ENCODE measurements at regions not wholly inside any gene's neighbourhood (a gene's known extent, or its start where the extent isn't known, plus 50 kb on each side); places are given as distances from the start of the nearest gene placed in this dataset.
A peak's percentile ranks its signal among the peaks of the same experiment; 100 is the strongest.
"Not testable (repeated sequence)": the region's sequence is repeated elsewhere in the genome, so short reads cannot be mapped to it uniquely, and the experiment has no call there.

- H3K9me3 Mint-ChIP-seq = peaks cover 0 to 25% (median 11%) of the 10 kb centered on the region in 9 donors
- peak overlapping the region in 9 of 10 donors; percentile 43 to 80 (median 64) for H3K4me3 Mint-ChIP-seq
- POLR2A ChIA-PET = no interaction called here
- ATAC-seq (no peak), DNase-seq (no peak)
- H3K27ac Mint-ChIP-seq = peak overlapping the region in 1 of 10 donors; percentile 74
- H3K4me1 Mint-ChIP-seq = peaks cover 18 to 40% (median 38%) of the 10 kb centered on the region in 4 donors
- H3K27me3 Mint-ChIP-seq = peaks cover 27 to 71% (median 41%) of the 10 kb centered on the region in 5 donors
- H3K36me3 Mint-ChIP-seq = peaks cover 0 to 15% (median 8%) of the 10 kb centered on the region in 3 donors
Measured at GRCh38 chr14:56005191-56006053, 112.8 kb upstream of the PELI2 start.

GRCh38 chr14:56007491-56007890 is 110.7 kb upstream of the PELI2 start:
- POLR2A ChIA-PET, DNase-seq, ATAC-seq, H3K4me3 Mint-ChIP-seq, H3K27ac Mint-ChIP-seq: not testable (repeated sequence)
- H3K27me3 Mint-ChIP-seq = peaks cover 30 to 68% (median 46%) of the 10 kb centered on the region in 5 donors
- peaks cover 0 to 15% (median 5%) of the 10 kb centered on the region in 3 donors for H3K36me3 Mint-ChIP-seq
- H3K9me3 Mint-ChIP-seq = peaks cover 0 to 19% (median 5%) of the 10 kb centered on the region in 9 donors
- peaks cover 13 to 32% (median 29%) of the 10 kb centered on the region in 4 donors for H3K4me1 Mint-ChIP-seq

- peaks cover 0 to 16% (median 5%) of the 10 kb centered on the region in 9 donors for H3K9me3 Mint-ChIP-seq
- H3K36me3 Mint-ChIP-seq = peaks cover 0 to 15% (median 5%) of the 10 kb centered on the region in 3 donors
- H3K4me3 Mint-ChIP-seq = no peak overlapping the region
- no peak for DNase-seq
- peaks cover 9 to 26% (median 23%) of the 10 kb centered on the region in 4 donors for H3K4me1 Mint-ChIP-seq
- no peak for ATAC-seq
- POLR2A ChIA-PET = no interaction called here
- H3K27me3 Mint-ChIP-seq = peaks cover 34 to 68% (median 46%) of the 10 kb centered on the region in 5 donors
- H3K27ac Mint-ChIP-seq = no peak overlapping the region
Measured at GRCh38 chr14:56008150-56008549, 110.1 kb upstream of the PELI2 start.

GRCh38 chr14:56008661-56009060 is 109.5 kb upstream of the PELI2 start:
- ATAC-seq, POLR2A ChIA-PET, DNase-seq, H3K27ac Mint-ChIP-seq: not testable (repeated sequence)
- peaks cover 0 to 18% (median 5%) of the 10 kb centered on the region in 3 donors for H3K36me3 Mint-ChIP-seq
- peak overlapping the region in 1 of 10 donors; percentile 43 for H3K4me3 Mint-ChIP-seq
- peaks cover 7 to 20% (median 18%) of the 10 kb centered on the region in 4 donors for H3K4me1 Mint-ChIP-seq
- H3K27me3 Mint-ChIP-seq = peaks cover 34 to 68% (median 46%) of the 10 kb centered on the region in 5 donors
- H3K9me3 Mint-ChIP-seq = peaks cover 0 to 21% (median 6%) of the 10 kb centered on the region in 9 donors

GRCh38 chr14:56023661-56024081 is 94.5 kb upstream of the PELI2 start:
- H3K27ac Mint-ChIP-seq = no peak overlapping the region
- H3K9me3 Mint-ChIP-seq = peaks cover 0 to 9% (median 0%) of the 10 kb centered on the region in 9 donors
- no peaks in the 10 kb centered on the region for H3K4me1 Mint-ChIP-seq
- H3K36me3 Mint-ChIP-seq = peaks cover 0 to 9% (median 5%) of the 10 kb centered on the region in 3 donors
- no peak overlapping the region for H3K4me3 Mint-ChIP-seq
- ATAC-seq (no peak), DNase-seq (no peak)
- H3K27me3 Mint-ChIP-seq = peaks cover 5 to 55% (median 25%) of the 10 kb centered on the region in 5 donors
- POLR2A ChIA-PET = no interaction called here

- DNase-seq (no peak), ATAC-seq (no peak)
- Mint-ChIP-seq H3K4me3 (no peak overlapping the region), H3K27ac (no peak overlapping the region), H3K36me3 (peaks cover 0 to 2% (median 1%) of the 10 kb centered on the region in 3 donors), H3K4me1 (no peaks in the 10 kb centered on the region), H3K27me3 (peaks cover 11 to 65% (median 32%) of the 10 kb centered on the region in 5 donors), H3K9me3 (peaks cover 0 to 2% (median 0%) of the 10 kb centered on the region in 9 donors)
- POLR2A ChIA-PET = no interaction called here
Measured at GRCh38 chr14:56025191-56025590, 93.0 kb upstream of the PELI2 start.

- Mint-ChIP-seq H3K9me3 (no peaks in the 10 kb centered on the region), H3K4me1 (no peaks in the 10 kb centered on the region), H3K27me3 (peaks cover 11 to 57% (median 28%) of the 10 kb centered on the region in 5 donors), H3K27ac (no peak overlapping the region), H3K4me3 (no peak overlapping the region), H3K36me3 (peaks cover 0 to 2% (median 0%) of the 10 kb centered on the region in 3 donors)
- ATAC-seq (no peak), DNase-seq (no peak)
- POLR2A ChIA-PET = no interaction called here
Measured at GRCh38 chr14:56026506-56026905, 91.7 kb upstream of the PELI2 start.

- DNase-seq (no peak), ATAC-seq (no peak)
- Mint-ChIP-seq H3K27ac (no peak overlapping the region), H3K4me3 (no peak overlapping the region), H3K9me3 (no peaks in the 10 kb centered on the region), H3K36me3 (peaks cover 0 to 2% (median 0%) of the 10 kb centered on the region in 3 donors), H3K4me1 (no peaks in the 10 kb centered on the region), H3K27me3 (peaks cover 11 to 65% (median 23%) of the 10 kb centered on the region in 5 donors)
- POLR2A ChIA-PET = no interaction called here
Measured at GRCh38 chr14:56027421-56027820, 90.8 kb upstream of the PELI2 start.

GRCh38 chr14:56027916-56028712 is 90.1 kb upstream of the PELI2 start:
- no peak for ATAC-seq

GRCh38 chr14:56036353-56036752 is 81.9 kb upstream of the PELI2 start:
- POLR2A ChIA-PET = no interaction called here
- H3K9me3 Mint-ChIP-seq = no peaks in the 10 kb centered on the region

More at GRCh38 chr14:56027916-56028712, 90.1 kb upstream of the PELI2 start:
- H3K27ac Mint-ChIP-seq = no peak overlapping the region
- no peak for DNase-seq
- POLR2A ChIA-PET = no interaction called here
- no peak overlapping the region for H3K4me3 Mint-ChIP-seq
- no peaks in the 10 kb centered on the region for H3K9me3 Mint-ChIP-seq
- peaks cover 11 to 65% (median 23%) of the 10 kb centered on the region in 5 donors for H3K27me3 Mint-ChIP-seq
- peaks cover 0 to 2% (median 0%) of the 10 kb centered on the region in 3 donors for H3K36me3 Mint-ChIP-seq
- H3K4me1 Mint-ChIP-seq = no peaks in the 10 kb centered on the region

GRCh38 chr14:56040121-56040520 is 78.1 kb upstream of the PELI2 start:
- Mint-ChIP-seq H3K4me1 (no peaks in the 10 kb centered on the region), H3K27me3 (peaks cover 18 to 49% (median 29%) of the 10 kb centered on the region in 5 donors), H3K9me3 (no peaks in the 10 kb centered on the region), H3K27ac (no peak overlapping the region), H3K36me3 (no peaks in the 10 kb centered on the region), H3K4me3 (no peak overlapping the region)
- POLR2A ChIA-PET = no interaction called here
- ATAC-seq (no peak), DNase-seq (no peak)

More at GRCh38 chr14:56036353-56036752, 81.9 kb upstream of the PELI2 start:
- Mint-ChIP-seq H3K36me3 (no peaks in the 10 kb centered on the region), H3K27ac (no peak overlapping the region), H3K4me1 (no peaks in the 10 kb centered on the region), H3K4me3 (no peak overlapping the region), H3K27me3 (peaks cover 15 to 57% (median 23%) of the 10 kb centered on the region in 5 donors)
- DNase-seq (no peak), ATAC-seq (no peak)

- no peaks in the 10 kb centered on the region for H3K9me3 Mint-ChIP-seq
- POLR2A ChIA-PET = no interaction called here
- no peaks in the 10 kb centered on the region for H3K4me1 Mint-ChIP-seq
- H3K36me3 Mint-ChIP-seq = no peaks in the 10 kb centered on the region
- no peak overlapping the region for H3K27ac Mint-ChIP-seq
- H3K27me3 Mint-ChIP-seq = peaks cover 8 to 21% (median 16%) of the 10 kb centered on the region in 5 donors
- DNase-seq (no peak), ATAC-seq (no peak)
- H3K4me3 Mint-ChIP-seq = no peak overlapping the region
Measured at GRCh38 chr14:56044196-56044595, 74.0 kb upstream of the PELI2 start.

Data from naive thymus-derived CD8-positive, alpha-beta T cell (primary cell).